ENCODE measurements at regions not wholly inside any gene's neighbourhood (a gene's known extent, or its start where the extent isn't known, plus 50 kb on each side); places are given as distances from the start of the nearest gene placed in this dataset.
A peak's percentile ranks its signal among the peaks of the same experiment; 100 is the strongest.

GRCh38 chr16:65212240-65212639, 90.4 kb upstream of the CDH11 start:
- intact Hi-C loops (cut with DNase I; ENCODE audit: low total_unique reads), result no loop called here
- WGBS, 5 donors, result 68 to 83% (median 78%) methylated on average over 6 of the region's 6 CpGs

GRCh38 chr16:65202461-65202860, 80.6 kb upstream of the CDH11 start:
- H3K27ac ChIP-seq, result no peak overlapping the region
- H3K4me1 ChIP-seq, result no peaks in the 10 kb centered on the region
- H3K9me3 ChIP-seq, result no peaks in the 10 kb centered on the region
- 85 to 96% (median 90%) methylated on average over 1 of the region's 1 CpG for WGBS, 5 donors
- intact Hi-C loops (cut with DNase I; ENCODE audit: low total_unique reads), result no loop called here
- no peaks in the 10 kb centered on the region for H3K36me3 ChIP-seq
- TF ChIP-seq POLR2A (IDR thresholded peaks at IDR 0.05) (no peak), POLR2AphosphoS5 (IDR thresholded peaks at IDR 0.05) (no peak)
- TF ChIP-seq, protein P1, sequence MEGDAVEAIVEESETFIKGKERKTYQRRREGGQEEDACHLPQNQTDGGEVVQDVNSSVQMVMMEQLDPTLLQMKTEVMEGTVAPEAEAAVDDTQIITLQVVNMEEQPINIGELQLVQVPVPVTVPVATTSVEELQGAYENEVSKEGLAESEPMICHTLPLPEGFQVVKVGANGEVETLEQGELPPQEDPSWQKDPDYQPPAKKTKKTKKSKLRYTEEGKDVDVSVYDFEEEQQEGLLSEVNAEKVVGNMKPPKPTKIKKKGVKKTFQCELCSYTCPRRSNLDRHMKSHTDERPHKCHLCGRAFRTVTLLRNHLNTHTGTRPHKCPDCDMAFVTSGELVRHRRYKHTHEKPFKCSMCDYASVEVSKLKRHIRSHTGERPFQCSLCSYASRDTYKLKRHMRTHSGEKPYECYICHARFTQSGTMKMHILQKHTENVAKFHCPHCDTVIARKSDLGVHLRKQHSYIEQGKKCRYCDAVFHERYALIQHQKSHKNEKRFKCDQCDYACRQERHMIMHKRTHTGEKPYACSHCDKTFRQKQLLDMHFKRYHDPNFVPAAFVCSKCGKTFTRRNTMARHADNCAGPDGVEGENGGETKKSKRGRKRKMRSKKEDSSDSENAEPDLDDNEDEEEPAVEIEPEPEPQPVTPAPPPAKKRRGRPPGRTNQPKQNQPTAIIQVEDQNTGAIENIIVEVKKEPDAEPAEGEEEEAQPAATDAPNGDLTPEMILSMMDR (IDR thresholded peaks at IDR 0.05), result no peak
- no peaks in the 10 kb centered on the region for H3K27me3 ChIP-seq
- H3K4me3 ChIP-seq, result no peak overlapping the region
- DNase-seq, result no peak

More at GRCh38 chr16:65212240-65212639, 90.4 kb upstream of the CDH11 start:
- no peak for DNase-seq
- no peak overlapping the region for H3K4me3 ChIP-seq
- H3K4me1 ChIP-seq, result no peaks in the 10 kb centered on the region
- H3K36me3 ChIP-seq, result no peaks in the 10 kb centered on the region
- H3K27me3 ChIP-seq, result no peaks in the 10 kb centered on the region
- TF ChIP-seq, protein P1 (IDR thresholded peaks at IDR 0.05), result no peak
- TF ChIP-seq POLR2AphosphoS5 (IDR thresholded peaks at IDR 0.05) (no peak), POLR2A (IDR thresholded peaks at IDR 0.05) (no peak), EP300 (IDR thresholded peaks at IDR 0.05) (no peak)
- no peaks in the 10 kb centered on the region for H3K9me3 ChIP-seq
- no peak overlapping the region for H3K27ac ChIP-seq

DNA sequence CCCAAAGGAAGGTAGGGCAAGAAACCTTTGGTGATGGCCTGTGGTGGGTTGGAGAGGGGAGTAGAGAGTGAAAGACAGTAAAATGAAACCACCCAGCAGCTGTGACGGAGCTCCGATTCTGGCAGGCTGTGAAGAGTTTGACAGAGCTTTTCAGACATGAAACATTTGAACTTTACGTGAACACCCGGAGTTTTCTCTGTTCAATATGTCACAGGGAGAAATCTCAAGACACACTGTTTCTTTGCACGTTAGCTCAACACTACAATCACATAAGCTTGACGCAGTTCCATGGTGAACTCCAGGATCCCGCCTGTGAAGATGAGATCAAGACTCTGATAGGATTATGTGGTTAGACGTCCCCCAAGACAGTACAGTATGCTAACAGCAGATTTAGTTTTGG, 79.6 kb upstream of the CDH11 start:
- Histone ChIP-seq H3K36me3 (no peaks in the 10 kb centered on the region), H3K9me3 (no peaks in the 10 kb centered on the region), H3K27me3 (no peaks in the 10 kb centered on the region), H3K27ac (no peak overlapping the region), H3K4me3 (no peak overlapping the region), H3K4me1 (peaks cover 0 to 4% (median 0%) of the 10 kb centered on the region in 4 donors)
- DNase-seq, result peak in 1 of 2 donors; percentile 14
- intact Hi-C loops (cut with DNase I; ENCODE audit: low total_unique reads), result no loop called here
- TF ChIP-seq EP300 (IDR thresholded peaks at IDR 0.05), result no peak
- TF ChIP-seq POLR2AphosphoS5 (IDR thresholded peaks at IDR 0.05), result no peak
- TF ChIP-seq, protein P1 (IDR thresholded peaks at IDR 0.05), result no peak
- TF ChIP-seq POLR2A (IDR thresholded peaks at IDR 0.05), result no peak
- WGBS, 5 donors, result 71 to 83% (median 83%) methylated on average over 8 of the region's 8 CpGs

- Histone ChIP-seq H3K4me3 (no peak overlapping the region), H3K9me3 (no peaks in the 10 kb centered on the region), H3K36me3 (no peaks in the 10 kb centered on the region), H3K27ac (no peak overlapping the region), H3K4me1 (peaks cover 0 to 5% (median 0%) of the 10 kb centered on the region in 4 donors), H3K27me3 (no peaks in the 10 kb centered on the region)
- DNase-seq, result no peak
- intact Hi-C loops (cut with DNase I; ENCODE audit: low total_unique reads), result no loop called here
- TF ChIP-seq EP300 (IDR thresholded peaks at IDR 0.05), result no peak
- TF ChIP-seq POLR2AphosphoS5 (IDR thresholded peaks at IDR 0.05), result no peak
- TF ChIP-seq, protein P1 (IDR thresholded peaks at IDR 0.05), result no peak
- TF ChIP-seq POLR2A (IDR thresholded peaks at IDR 0.05), result no peak
- WGBS, 5 donors, result 84 to 96% (median 85%) methylated on average over 5 of the region's 5 CpGs
These were observed 79.0 kb upstream of the CDH11 start for GRCh38 chr16:65200857-65201256.
